CMK (cell line): ENCODE measurements at regions not wholly inside any gene's neighbourhood (a gene's known extent, or its start where the extent isn't known, plus 50 kb on each side); places are given as distances from the start of the nearest gene placed in this dataset.
"Not testable (repeated sequence)": the region's sequence is repeated elsewhere in the genome, so short reads cannot be mapped to it uniquely, and the experiment has no call there.

ENCODE experiments used
- DNase-seq: peaks from one replicate; pipeline ENCODE4 v3.0.0-alpha.2; 2010; ENCODE audit warnings: low read depth

- DNase-seq = no peak
These were observed 114.0 kb downstream of the SLC38A4 start for GRCh38 chr12:46711756-46712155.

- no peak for DNase-seq
These were observed 115.6 kb downstream of the SLC38A4 start for GRCh38 chr12:46710125-46710743.

- DNase-seq = no peak
These were observed 123.0 kb downstream of the SLC38A4 start for GRCh38 chr12:46702581-46703344.

GRCh38 chr12:46701356-46701755, 124.4 kb downstream of the SLC38A4 start:
- no peak for DNase-seq

GRCh38 chr12:46699986-46700385, 125.8 kb downstream of the SLC38A4 start:
- no peak for DNase-seq

GRCh38 chr12:46698003-46698402, 127.8 kb downstream of the SLC38A4 start:
- DNase-seq = no peak

- no peak for DNase-seq
These were observed 132.3 kb downstream of the SLC38A4 start for GRCh38 chr12:46693518-46693917.

- no peak for DNase-seq
These were observed 132.8 kb downstream of the SLC38A4 start for GRCh38 chr12:46693034-46693433.

- DNase-seq = no peak
These were observed 133.2 kb downstream of the SLC38A4 start for GRCh38 chr12:46692606-46693005.

GRCh38 chr12:46686267-46686942, 139.4 kb downstream of the SLC38A4 start:
- DNase-seq = no peak

GRCh38 chr12:46684243-46684642, 141.6 kb downstream of the SLC38A4 start:
- DNase-seq = not testable (repeated sequence)

- DNase-seq = no peak
These were observed 143.6 kb downstream of the SLC38A4 start for GRCh38 chr12:46682148-46682547.

GRCh38 chr12:46680506-46680905, 145.3 kb downstream of the SLC38A4 start:
- DNase-seq = no peak

- no peak for DNase-seq
These were observed 146.0 kb downstream of the SLC38A4 start for GRCh38 chr12:46679754-46680153.

GRCh38 chr12:46678426-46678825, 147.4 kb downstream of the SLC38A4 start:
- DNase-seq = no peak

- DNase-seq = no peak
These were observed 148.0 kb downstream of the SLC38A4 start for GRCh38 chr12:46677749-46678148.

GRCh38 chr12:46676797-46677520, 148.8 kb downstream of the SLC38A4 start:
- no peak for DNase-seq

- no peak for DNase-seq
These were observed 149.4 kb downstream of the SLC38A4 start for GRCh38 chr12:46676396-46676795.

GRCh38 chr12:46675736-46676135, 150.1 kb downstream of the SLC38A4 start:
- no peak for DNase-seq

GRCh38 chr12:46674800-46675199, 151.0 kb downstream of the SLC38A4 start:
- DNase-seq = no peak

- DNase-seq = no peak
These were observed 151.7 kb downstream of the SLC38A4 start for GRCh38 chr12:46674129-46674528.

GRCh38 chr12:46671102-46671501, 154.7 kb downstream of the SLC38A4 start:
- no peak for DNase-seq

GRCh38 chr12:46670636-46671035, 155.2 kb downstream of the SLC38A4 start:
- no peak for DNase-seq
